Adrenal gland (tissue), 5 donors: ENCODE measurements at regions not wholly inside any gene's neighbourhood (a gene's known extent, or its start where the extent isn't known, plus 50 kb on each side); places are given as distances from the start of the nearest gene placed in this dataset.

Source experiments
- CTCF ChIP-seq, 6 experiments: fragments of 450-650 bp in 4 of 6; fragments of 200-600 bp in 2 of 6; sonication (generic) in 1 of 6; IDR thresholded peaks; 1 replicate in 5 of 6; 2 replicates in 1 of 6; pipeline versions ENCODE4 v1.5.1 to v1.8.0; 2016 to 2021; ENCODE audit warnings: antibody characterized with exemption in 6 of 6, mild to moderate bottlenecking in 2 of 6, moderate library complexity in 1 of 6
- POLR2A ChIP-seq, 2 donors: fragments of 450-650 bp; IDR thresholded peaks; one replicate each; pipeline ENCODE4 v1.6.1; 2017; ENCODE audit warnings: antibody characterized with exemption in 2 of 2, mild to moderate bottlenecking in 2 of 2, moderate library complexity in 1 of 2
- donor health status: DM: no; HTN: no; CAD: no.

DNA sequence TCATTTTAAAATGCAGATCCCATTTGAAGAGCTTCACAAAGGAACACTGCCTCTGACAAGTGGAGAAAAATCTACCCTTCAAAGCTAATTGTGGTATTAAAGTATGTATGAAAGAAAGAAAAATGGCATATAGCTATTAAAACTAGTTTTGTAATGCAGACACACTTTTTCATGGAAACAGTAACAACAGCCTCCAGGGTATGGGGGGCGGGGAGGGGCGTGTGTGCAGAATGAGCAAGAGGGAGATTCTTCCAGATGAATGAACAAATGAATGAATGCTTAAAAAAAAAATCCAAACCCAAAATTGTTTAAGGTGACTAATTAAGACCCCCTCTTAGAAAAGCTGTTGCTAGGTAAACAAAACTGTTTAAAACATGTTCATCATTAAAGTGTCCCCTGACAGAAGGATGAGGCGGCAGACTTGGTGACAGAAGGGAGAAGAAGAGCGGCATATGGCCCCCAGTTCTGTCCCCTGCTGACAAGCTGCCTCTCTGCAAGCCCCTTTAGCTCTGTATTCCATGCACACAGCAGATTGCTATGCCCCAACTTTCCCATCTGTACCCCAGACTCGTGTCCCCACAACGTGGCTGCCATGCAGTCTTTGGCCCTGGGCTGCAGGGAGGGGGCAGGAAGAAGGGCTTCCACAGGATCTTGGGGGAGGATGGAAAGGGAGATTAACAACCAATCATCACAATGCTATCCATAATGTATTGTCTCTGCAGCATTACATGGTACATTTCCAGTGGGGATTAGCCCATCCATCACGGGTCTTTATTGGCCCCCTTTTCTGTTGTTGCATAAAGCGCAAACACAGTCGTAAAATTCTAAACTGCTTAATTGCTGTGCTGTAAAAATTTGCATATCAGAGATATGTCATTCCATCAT, 108.4 kb upstream of the OLIG3 start:
- TF ChIP-seq CTCF (IDR thresholded peaks at IDR 0.05) (no peak), POLR2A (IDR thresholded peaks at IDR 0.05) (no peak)
